A673 (cell line): ENCODE measurements at regions not wholly inside any gene's neighbourhood (a gene's known extent, or its start where the extent isn't known, plus 50 kb on each side); places are given as distances from the start of the nearest gene placed in this dataset.

ENCODE experiments used
- EZH2 ChIP-seq: fragments of 200-600 bp; sonication (generic); IDR thresholded peaks from 2 replicates; pipeline ENCODE4 v1.6.1; 2017; ENCODE audit warnings: borderline replicate concordance, low read depth, mild to moderate bottlenecking, mixed read lengths, antibody characterized with exemption, low read length; ENCODE audit not compliant: poor library complexity, severe bottlenecking
- TF ChIP-seq, protein P1 (sequence below): fragments of 300-800, 200-600 bp; sonication (generic); conservative IDR thresholded peaks from 2 replicates; pipeline ENCODE4 v1.5.1; 2017; ENCODE audit warnings: low read depth, mild to moderate bottlenecking, antibody characterized with exemption, low read length, moderate library complexity, mixed read lengths

DNA sequence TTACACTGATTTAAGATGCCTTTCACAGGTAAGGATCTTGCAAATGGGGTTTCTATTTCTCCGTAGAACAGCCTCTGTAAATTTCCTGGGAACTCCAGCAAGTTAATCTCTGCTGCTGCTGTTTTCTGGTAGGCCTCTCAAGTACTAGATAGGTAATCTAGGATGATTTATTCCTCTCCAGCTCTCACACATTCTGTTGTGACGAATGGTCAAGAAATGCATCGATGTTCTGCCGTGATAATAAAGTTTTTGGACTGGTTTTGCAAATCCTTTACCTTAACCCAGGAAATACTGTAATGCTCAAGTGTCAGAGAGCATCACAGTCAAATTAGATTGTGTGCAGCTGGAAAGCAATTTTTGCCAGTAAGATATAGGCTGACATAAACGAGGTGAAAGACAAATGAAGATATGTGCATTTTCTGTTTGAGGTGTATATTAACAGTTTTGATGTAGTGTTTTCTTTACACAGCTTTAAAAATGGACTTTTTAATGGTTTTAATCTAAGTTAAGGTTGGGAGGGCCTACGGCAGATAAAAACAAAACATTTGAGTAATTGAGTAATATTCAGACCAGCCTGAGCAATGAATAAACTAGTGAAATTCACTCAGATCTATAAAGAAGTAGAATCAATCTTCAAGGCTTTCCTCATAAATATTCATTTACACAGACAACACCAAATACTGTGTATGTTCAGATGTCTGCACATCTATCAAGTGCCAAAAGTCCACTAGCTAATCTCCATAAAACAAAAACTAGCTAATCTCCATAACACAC lies 300.6 kb upstream of the EDIL3 start:
- no peak for TF ChIP-seq EZH2
- TF ChIP-seq, protein P1, sequence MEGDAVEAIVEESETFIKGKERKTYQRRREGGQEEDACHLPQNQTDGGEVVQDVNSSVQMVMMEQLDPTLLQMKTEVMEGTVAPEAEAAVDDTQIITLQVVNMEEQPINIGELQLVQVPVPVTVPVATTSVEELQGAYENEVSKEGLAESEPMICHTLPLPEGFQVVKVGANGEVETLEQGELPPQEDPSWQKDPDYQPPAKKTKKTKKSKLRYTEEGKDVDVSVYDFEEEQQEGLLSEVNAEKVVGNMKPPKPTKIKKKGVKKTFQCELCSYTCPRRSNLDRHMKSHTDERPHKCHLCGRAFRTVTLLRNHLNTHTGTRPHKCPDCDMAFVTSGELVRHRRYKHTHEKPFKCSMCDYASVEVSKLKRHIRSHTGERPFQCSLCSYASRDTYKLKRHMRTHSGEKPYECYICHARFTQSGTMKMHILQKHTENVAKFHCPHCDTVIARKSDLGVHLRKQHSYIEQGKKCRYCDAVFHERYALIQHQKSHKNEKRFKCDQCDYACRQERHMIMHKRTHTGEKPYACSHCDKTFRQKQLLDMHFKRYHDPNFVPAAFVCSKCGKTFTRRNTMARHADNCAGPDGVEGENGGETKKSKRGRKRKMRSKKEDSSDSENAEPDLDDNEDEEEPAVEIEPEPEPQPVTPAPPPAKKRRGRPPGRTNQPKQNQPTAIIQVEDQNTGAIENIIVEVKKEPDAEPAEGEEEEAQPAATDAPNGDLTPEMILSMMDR, result no peak
